ENCODE measurements at regions not wholly inside any gene's neighbourhood (a gene's known extent, or its start where the extent isn't known, plus 50 kb on each side); places are given as distances from the start of the nearest gene placed in this dataset.

DNA sequence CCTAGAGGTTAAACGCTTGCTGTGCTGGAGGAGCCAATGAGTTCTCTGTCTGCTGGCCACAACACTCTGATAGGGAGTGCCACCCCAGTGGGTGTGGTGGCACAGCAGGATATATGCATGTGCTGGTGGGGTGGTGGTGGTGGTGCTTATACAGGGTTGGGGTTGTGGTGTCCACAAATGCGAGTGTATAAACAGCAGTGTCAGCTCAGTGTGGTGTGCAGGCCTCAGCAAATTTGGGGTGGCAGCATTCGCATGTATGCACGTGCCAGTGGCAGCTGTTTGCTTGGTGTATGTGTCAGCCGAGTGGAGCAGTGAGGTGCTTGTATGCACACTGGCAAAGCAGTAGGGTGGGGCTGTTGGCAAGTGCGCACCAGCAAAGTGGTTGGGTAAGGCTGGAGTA, 157.4 kb downstream of the FAM47A start:
- TF ChIP-seq EP300 (IDR thresholded peaks at IDR 0.05; ENCODE audit: low read length) (no peak), GABPA (tag; conservative IDR thresholded peaks at IDR 0.05; ENCODE audit: low read depth) (no peak), HDAC3 (IDR thresholded peaks at IDR 0.05; ENCODE audit: borderline replicate concordance, partially characterized antibody) (no peak), NFYB (IDR thresholded peaks at IDR 0.05; ENCODE audit: extremely low read depth, insufficient read length) (no peak), KAT7 (CRISPR knock-in tag; IDR thresholded peaks at IDR 0.05; ENCODE audit: borderline replicate concordance) (no peak), EGR1 (conservative IDR thresholded peaks at IDR 0.05) (no peak), NFXL1 (CRISPR knock-in tag; IDR thresholded peaks at IDR 0.05) (no peak)
- TF ChIP-seq, protein P1, sequence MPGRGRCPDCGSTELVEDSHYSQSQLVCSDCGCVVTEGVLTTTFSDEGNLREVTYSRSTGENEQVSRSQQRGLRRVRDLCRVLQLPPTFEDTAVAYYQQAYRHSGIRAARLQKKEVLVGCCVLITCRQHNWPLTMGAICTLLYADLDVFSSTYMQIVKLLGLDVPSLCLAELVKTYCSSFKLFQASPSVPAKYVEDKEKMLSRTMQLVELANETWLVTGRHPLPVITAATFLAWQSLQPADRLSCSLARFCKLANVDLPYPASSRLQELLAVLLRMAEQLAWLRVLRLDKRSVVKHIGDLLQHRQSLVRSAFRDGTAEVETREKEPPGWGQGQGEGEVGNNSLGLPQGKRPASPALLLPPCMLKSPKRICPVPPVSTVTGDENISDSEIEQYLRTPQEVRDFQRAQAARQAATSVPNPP (IDR thresholded peaks at IDR 0.05; ENCODE audit: borderline replicate concordance, insufficient read depth, insufficient read length), result no peak
- TF ChIP-seq, protein P2, sequence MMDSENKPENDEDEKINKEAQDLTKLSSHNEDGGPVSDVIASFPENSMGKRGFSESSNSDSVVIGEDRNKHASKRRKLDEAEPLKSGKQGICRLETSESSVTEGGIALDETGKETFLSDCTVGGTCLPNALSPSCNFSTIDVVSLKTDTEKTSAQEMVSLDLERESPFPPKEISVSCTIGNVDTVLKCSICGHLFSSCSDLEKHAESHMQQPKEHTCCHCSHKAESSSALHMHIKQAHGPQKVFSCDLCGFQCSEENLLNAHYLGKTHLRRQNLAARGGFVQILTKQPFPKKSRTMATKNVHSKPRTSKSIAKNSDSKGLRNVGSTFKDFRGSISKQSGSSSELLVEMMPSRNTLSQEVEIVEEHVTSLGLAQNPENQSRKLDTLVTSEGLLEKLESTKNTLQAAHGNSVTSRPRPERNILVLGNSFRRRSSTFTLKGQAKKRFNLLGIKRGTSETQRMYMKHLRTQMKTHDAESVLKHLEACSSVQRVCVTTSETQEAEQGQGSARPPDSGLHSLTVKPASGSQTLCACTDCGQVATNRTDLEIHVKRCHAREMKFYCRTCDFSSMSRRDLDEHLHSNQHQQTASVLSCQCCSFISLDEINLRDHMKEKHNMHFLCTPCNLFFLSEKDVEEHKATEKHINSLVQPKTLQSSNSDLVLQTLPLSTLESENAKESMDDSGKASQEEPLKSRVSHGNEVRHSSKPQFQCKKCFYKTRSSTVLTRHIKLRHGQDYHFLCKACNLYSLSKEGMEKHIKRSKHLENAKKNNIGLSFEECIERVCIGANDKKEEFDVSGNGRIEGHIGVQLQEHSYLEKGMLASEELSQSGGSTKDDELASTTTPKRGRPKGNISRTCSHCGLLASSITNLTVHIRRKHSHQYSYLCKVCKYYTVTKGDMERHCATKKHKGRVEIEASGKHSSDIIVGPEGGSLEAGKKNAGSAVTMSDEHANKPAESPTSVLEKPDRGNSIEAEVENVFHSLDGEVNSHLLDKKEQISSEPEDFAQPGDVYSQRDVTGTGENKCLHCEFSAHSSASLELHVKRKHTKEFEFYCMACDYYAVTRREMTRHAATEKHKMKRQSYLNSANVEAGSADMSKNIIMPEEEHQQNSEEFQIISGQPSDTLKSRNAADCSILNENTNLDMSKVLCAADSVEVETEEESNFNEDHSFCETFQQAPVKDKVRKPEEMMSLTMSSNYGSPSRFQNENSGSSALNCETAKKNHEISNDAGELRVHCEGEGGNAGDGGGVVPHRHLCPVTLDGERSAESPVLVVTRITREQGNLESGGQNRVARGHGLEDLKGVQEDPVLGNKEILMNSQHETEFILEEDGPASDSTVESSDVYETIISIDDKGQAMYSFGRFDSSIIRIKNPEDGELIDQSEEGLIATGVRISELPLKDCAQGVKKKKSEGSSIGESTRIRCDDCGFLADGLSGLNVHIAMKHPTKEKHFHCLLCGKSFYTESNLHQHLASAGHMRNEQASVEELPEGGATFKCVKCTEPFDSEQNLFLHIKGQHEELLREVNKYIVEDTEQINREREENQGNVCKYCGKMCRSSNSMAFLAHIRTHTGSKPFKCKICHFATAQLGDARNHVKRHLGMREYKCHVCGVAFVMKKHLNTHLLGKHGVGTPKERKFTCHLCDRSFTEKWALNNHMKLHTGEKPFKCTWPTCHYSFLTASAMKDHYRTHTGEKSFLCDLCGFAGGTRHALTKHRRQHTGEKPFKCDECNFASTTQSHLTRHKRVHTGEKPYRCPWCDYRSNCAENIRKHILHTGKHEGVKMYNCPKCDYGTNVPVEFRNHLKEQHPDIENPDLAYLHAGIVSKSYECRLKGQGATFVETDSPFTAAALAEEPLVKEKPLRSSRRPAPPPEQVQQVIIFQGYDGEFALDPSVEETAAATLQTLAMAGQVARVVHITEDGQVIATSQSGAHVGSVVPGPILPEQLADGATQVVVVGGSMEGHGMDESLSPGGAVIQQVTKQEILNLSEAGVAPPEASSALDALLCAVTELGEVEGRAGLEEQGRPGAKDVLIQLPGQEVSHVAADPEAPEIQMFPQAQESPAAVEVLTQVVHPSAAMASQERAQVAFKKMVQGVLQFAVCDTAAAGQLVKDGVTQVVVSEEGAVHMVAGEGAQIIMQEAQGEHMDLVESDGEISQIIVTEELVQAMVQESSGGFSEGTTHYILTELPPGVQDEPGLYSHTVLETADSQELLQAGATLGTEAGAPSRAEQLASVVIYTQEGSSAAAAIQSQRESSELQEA (IDR thresholded peaks at IDR 0.05; ENCODE audit: low read depth), result no peak
